ENCODE measurements at regions not wholly inside any gene's neighbourhood (a gene's known extent, or its start where the extent isn't known, plus 50 kb on each side); places are given as distances from the start of the nearest gene placed in this dataset.

- no peak for DNase-seq
These were observed 226.4 kb upstream of the HABP2 start for GRCh38 chr10:113326160-113327111.

GRCh38 chr10:113329121-113329596 is 223.7 kb upstream of the HABP2 start:
- no peak for DNase-seq

- DNase-seq = no peak
These were observed 220.9 kb upstream of the HABP2 start for GRCh38 chr10:113331961-113332360.

GRCh38 chr10:113333313-113333712 is 219.5 kb upstream of the HABP2 start:
- no peak for DNase-seq

- no peak for DNase-seq
These were observed 217.3 kb upstream of the HABP2 start for GRCh38 chr10:113335592-113335991.

GRCh38 chr10:113336549-113337130 is 216.2 kb upstream of the HABP2 start:
- no peak for DNase-seq

- DNase-seq = no peak
These were observed 215.7 kb upstream of the HABP2 start for GRCh38 chr10:113337142-113337541.

- no peak for DNase-seq
These were observed 213.7 kb upstream of the HABP2 start for GRCh38 chr10:113339121-113339520.

- DNase-seq = no peak
These were observed 212.6 kb upstream of the HABP2 start for GRCh38 chr10:113340282-113340681.

GRCh38 chr10:113341138-113341537 is 211.7 kb upstream of the HABP2 start:
- no peak for DNase-seq

- DNase-seq = no peak
These were observed 206.8 kb upstream of the HABP2 start for GRCh38 chr10:113345826-113346624.

GRCh38 chr10:113347508-113347907 is 205.3 kb upstream of the HABP2 start:
- DNase-seq = no peak

GRCh38 chr10:113348694-113349093 is 204.2 kb upstream of the HABP2 start:
- no peak for DNase-seq

- no peak for DNase-seq
These were observed 202.4 kb upstream of the HABP2 start for GRCh38 chr10:113350311-113351040.

- DNase-seq = no peak
These were observed 198.1 kb upstream of the HABP2 start for GRCh38 chr10:113354711-113355110.

GRCh38 chr10:113356794-113357680 is 195.8 kb upstream of the HABP2 start:
- DNase-seq = no peak

GRCh38 chr10:113357681-113358300 is 195.1 kb upstream of the HABP2 start:
- DNase-seq = no peak

- no peak for DNase-seq
These were observed 193.2 kb upstream of the HABP2 start for GRCh38 chr10:113359655-113360054.

GRCh38 chr10:113360870-113361269 is 192.0 kb upstream of the HABP2 start:
- DNase-seq = no peak

GRCh38 chr10:113362645-113363091 is 190.2 kb upstream of the HABP2 start:
- no peak for DNase-seq

- DNase-seq = no peak
These were observed 188.6 kb upstream of the HABP2 start for GRCh38 chr10:113364227-113364626.
